ENCODE measurements at regions not wholly inside any gene's neighbourhood (a gene's known extent, or its start where the extent isn't known, plus 50 kb on each side); places are given as distances from the start of the nearest gene placed in this dataset.
"Not testable (repeated sequence)": the region's sequence is repeated elsewhere in the genome, so short reads cannot be mapped to it uniquely, and the experiment has no call there.

GRCh38 chr11:121886996-121887395, 229.0 kb downstream of the BLID start:
- no peak for DNase-seq (ENCODE audit: low spot score)
- intact Hi-C loops (cut with DNase I), result no loop called here

- intact Hi-C loops (cut with DNase I), result no loop called here
- DNase-seq (ENCODE audit: low spot score), result no peak
Observed at GRCh38 chr11:121886005-121886734, 229.8 kb downstream of the BLID start.

- DNase-seq (ENCODE audit: low spot score), result no peak
- intact Hi-C loops (cut with DNase I), result no loop called here
Observed at GRCh38 chr11:121884626-121885025, 231.4 kb downstream of the BLID start.

- intact Hi-C loops (cut with DNase I), result no loop called here
Observed at GRCh38 chr11:121881806-121882205, 234.2 kb downstream of the BLID start.

GRCh38 chr11:121877152-121877551, 238.9 kb downstream of the BLID start:
- intact Hi-C loops (cut with DNase I), result no loop called here
- DNase-seq (ENCODE audit: low spot score), result no peak

More at GRCh38 chr11:121881806-121882205, 234.2 kb downstream of the BLID start:
- no peak for DNase-seq (ENCODE audit: low spot score)

GRCh38 chr11:121873766-121874165, 242.2 kb downstream of the BLID start:
- no peak for DNase-seq (ENCODE audit: low spot score)
- intact Hi-C loops (cut with DNase I), result no loop called here

- no peak for DNase-seq (ENCODE audit: low spot score)
- intact Hi-C loops (cut with DNase I), result no loop called here
Observed at GRCh38 chr11:121872356-121872755, 243.7 kb downstream of the BLID start.

GRCh38 chr11:121870206-121871045, 245.6 kb downstream of the BLID start:
- DNase-seq (ENCODE audit: low spot score), result no peak
- intact Hi-C loops (cut with DNase I), result no loop called here

GRCh38 chr11:121869478-121869877, 246.5 kb downstream of the BLID start:
- intact Hi-C loops (cut with DNase I), result no loop called here
- no peak for DNase-seq (ENCODE audit: low spot score)

GRCh38 chr11:121866754-121867153, 249.3 kb downstream of the BLID start:
- intact Hi-C loops (cut with DNase I), result no loop called here
- no peak for DNase-seq (ENCODE audit: low spot score)

- DNase-seq (ENCODE audit: low spot score), result no peak
- intact Hi-C loops (cut with DNase I), result no loop called here
Observed at GRCh38 chr11:121864660-121865059, 251.4 kb downstream of the BLID start.

GRCh38 chr11:121863126-121863525, 252.9 kb downstream of the BLID start:
- no peak for DNase-seq (ENCODE audit: low spot score)
- intact Hi-C loops (cut with DNase I), result no loop called here

GRCh38 chr11:121855138-121855537, 260.9 kb downstream of the BLID start:
- intact Hi-C loops (cut with DNase I), result not testable (repeated sequence)

GRCh38 chr11:121844016-121844415, 272.0 kb downstream of the BLID start:
- intact Hi-C loops (cut with DNase I), result no loop called here
- no peak for DNase-seq (ENCODE audit: low spot score)

More at GRCh38 chr11:121855138-121855537, 260.9 kb downstream of the BLID start:
- DNase-seq (ENCODE audit: low spot score), result not testable (repeated sequence)

- intact Hi-C loops (cut with DNase I), result no loop called here
- DNase-seq (ENCODE audit: low spot score), result no peak
Observed at GRCh38 chr11:121842192-121842585, 273.8 kb downstream of the BLID start.

- intact Hi-C loops (cut with DNase I), result no loop called here
- no peak for DNase-seq (ENCODE audit: low spot score)
Observed at GRCh38 chr11:121841487-121842191, 274.4 kb downstream of the BLID start.

- intact Hi-C loops (cut with DNase I), result no loop called here
- DNase-seq (ENCODE audit: low spot score), result no peak
Observed at GRCh38 chr11:121839781-121840180, 276.2 kb downstream of the BLID start.

- no peak for DNase-seq (ENCODE audit: low spot score)
- intact Hi-C loops (cut with DNase I), result no loop called here
Observed at GRCh38 chr11:121838571-121838970, 277.4 kb downstream of the BLID start.

- DNase-seq (ENCODE audit: low spot score), result no peak
- intact Hi-C loops (cut with DNase I), result no loop called here
Observed at GRCh38 chr11:121833970-121834369, 282.0 kb downstream of the BLID start.

GRCh38 chr11:121829159-121829643, 286.8 kb downstream of the BLID start:
- intact Hi-C loops (cut with DNase I), result no loop called here
- DNase-seq (ENCODE audit: low spot score), result no peak

All from cardiac septum (tissue), 1 donor.